T-cell (primary cell): ENCODE measurements at regions not wholly inside any gene's neighbourhood (a gene's known extent, or its start where the extent isn't known, plus 50 kb on each side); places are given as distances from the start of the nearest gene placed in this dataset.

Experiments used
- ATAC-seq, 4 experiments: fragments of 200-7000 bp in 3 of 4; fragments of 150-1000 bp in 1 of 4; cut with Tn5 transposase; replicated peaks in 1 of 4; 1 replicate in 3 of 4; 2 replicates in 1 of 4; pipeline ENCODE4 v1.10.0; 2021; ENCODE audit warnings: moderate library complexity in 3 of 4, mild to moderate bottlenecking in 2 of 4, moderate number of reproducible peaks in 1 of 4
- CTCF ChIA-PET, 2 donors: fragments of 300-600 bp; sonication (Branson Sonifier 250); formaldehyde crosslinking; loops; one replicate each; lab custom pipeline; 2022; ENCODE audit warnings: antibody characterized with exemption in 2 of 2; lab: Charles Lee
- POLR2A ChIA-PET, 2 donors: fragments of 300-600 bp; sonication (Branson Sonifier 250); formaldehyde crosslinking; loops; one replicate each; lab custom pipeline; 2022; ENCODE audit warnings: antibody characterized with exemption in 2 of 2; lab: Charles Lee
- DNase-seq, 35 experiments: peaks; one replicate each; pipeline versions ENCODE4 v3.0.0 to v3.0.0-alpha.2; 2013 to 2023
- H3K27ac ChIP-seq: one replicate; pipeline ENCODE4 v1.5.1; 2013; ENCODE audit warnings: low read length
- H3K27me3 ChIP-seq, 2 experiments: replicated peaks in 1 of 2; 1 replicate in 1 of 2; 2 replicates in 1 of 2; pipeline versions ENCODE4 v1.6.1 to v1.7.0; 2013; ENCODE audit warnings: low read length in 1 of 2, mixed read lengths in 1 of 2; ENCODE audit not compliant: control insufficient read depth in 2 of 2, insufficient read depth in 2 of 2; ENCODE audit errors: extremely low read depth in 1 of 2
- H3K36me3 ChIP-seq, 2 donors: 1 replicate in 1 of 2; 2 replicates in 1 of 2; pipeline versions ENCODE4 v1.6.1 to v1.7.0; 2013; ENCODE audit warnings: low read length in 1 of 2; ENCODE audit not compliant: control insufficient read depth in 2 of 2, insufficient read depth in 1 of 2; ENCODE audit errors: extremely low read depth in 1 of 2
- H3K4me1 ChIP-seq, 2 experiments: 1 replicate in 1 of 2; 2 replicates in 1 of 2; pipeline versions ENCODE4 v1.6.1 to v1.7.0; 2013; ENCODE audit warnings: low read length in 2 of 2, mixed read lengths in 1 of 2; ENCODE audit not compliant: insufficient read depth in 2 of 2, control insufficient read depth in 1 of 2; ENCODE audit errors: extremely low read depth in 1 of 2
- H3K4me3 ChIP-seq, 2 donors: 1 replicate in 1 of 2; 2 replicates in 1 of 2; pipeline versions ENCODE4 v1.5.1 to v1.7.0; 2013; ENCODE audit warnings: mild to moderate bottlenecking in 2 of 2, low read length in 1 of 2, moderate library complexity in 1 of 2; ENCODE audit not compliant: control insufficient read depth in 1 of 2; ENCODE audit errors: extremely low read depth in 1 of 2
- H3K9me3 ChIP-seq: 2 replicates; pipeline ENCODE4 v1.7.0; 2013
- H3K27ac Mint-ChIP-seq, 2 donors: one replicate each; pipeline ENCODE4 v1.8.0; 2020 to 2021; ENCODE audit warnings: mild to moderate bottlenecking in 2 of 2, mixed read lengths in 2 of 2
- H3K27me3 Mint-ChIP-seq, 2 donors: one replicate each; pipeline ENCODE4 v1.8.0; 2021 to 2022; ENCODE audit warnings: mixed read lengths in 2 of 2
- H3K36me3 Mint-ChIP-seq: one replicate; pipeline ENCODE4 v1.8.0; 2021; ENCODE audit warnings: mixed read lengths
- H3K4me1 Mint-ChIP-seq, 3 donors: one replicate each; pipeline ENCODE4 v1.8.0; 2020 to 2022; ENCODE audit warnings: mixed read lengths in 3 of 3, mild to moderate bottlenecking in 1 of 3
- H3K4me3 Mint-ChIP-seq, 3 donors: one replicate each; pipeline ENCODE4 v1.8.0; 2020 to 2022; ENCODE audit warnings: mild to moderate bottlenecking in 3 of 3, mixed read lengths in 3 of 3, moderate library complexity in 3 of 3
- H3K9me3 Mint-ChIP-seq, 3 donors: one replicate each; pipeline ENCODE4 v1.8.0; 2020 to 2022; ENCODE audit warnings: mixed read lengths in 3 of 3
- WGBS: methylation state at CpG from one replicate; pipeline ENCODE4 v1.1.5; 2013; ENCODE audit warnings: missing lambda C conversion rate; ENCODE audit not compliant: insufficient coverage; 5-methylcytosine and 5-hydroxymethylcytosine counted together

GRCh38 chr5:144028636-144029035, 141.8 kb downstream of the YIPF5 start:
- Mint-ChIP-seq H3K36me3 (no peaks in the 10 kb centered on the region), H3K4me1 (no peaks in the 10 kb centered on the region), H3K27ac (no peak overlapping the region), H3K9me3 (no peaks in the 10 kb centered on the region), H3K27me3 (peaks cover 3 to 6% of the 10 kb centered on the region in 2 donors), H3K4me3 (no peak overlapping the region)
- DNase-seq = no peak
- Histone ChIP-seq H3K27ac (no peak overlapping the region), H3K9me3 (no peaks in the 10 kb centered on the region), H3K36me3 (no peaks in the 10 kb centered on the region), H3K4me3 (no peak overlapping the region), H3K4me1 (no peaks in the 10 kb centered on the region), H3K27me3 (peaks cover 0 to 2% of the 10 kb centered on the region in 2 experiments)
- ChIA-PET POLR2A (no interaction called here), CTCF (no interaction called here)
- no peak for ATAC-seq
- no CpG with 5 or more reads among the region's 2 CpGs for WGBS

DNA sequence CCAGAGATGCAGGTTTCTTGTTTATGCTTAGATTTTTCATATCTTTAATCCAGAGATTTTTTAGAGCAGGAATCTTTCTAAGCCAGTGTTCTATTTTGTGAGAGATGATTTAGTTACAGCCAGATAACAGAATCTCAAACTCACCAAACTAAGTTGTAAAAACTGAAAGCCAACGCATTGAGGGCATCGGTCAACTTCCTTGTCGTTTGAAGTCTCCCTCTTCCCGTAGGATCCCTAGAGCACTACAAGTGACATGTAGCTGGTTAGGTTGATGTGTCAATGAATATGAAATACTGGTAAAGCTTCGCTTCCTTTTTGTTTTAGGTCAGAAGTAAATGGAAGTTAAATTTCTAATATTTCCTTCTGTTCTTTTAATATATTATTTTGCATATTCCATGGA, 139.6 kb downstream of the YIPF5 start:
- H3K4me3 Mint-ChIP-seq = no peak overlapping the region
- H3K9me3 Mint-ChIP-seq = no peaks in the 10 kb centered on the region
- no peaks in the 10 kb centered on the region for H3K36me3 ChIP-seq
- no peaks in the 10 kb centered on the region for H3K4me1 ChIP-seq
- no peak overlapping the region for H3K27ac Mint-ChIP-seq
- H3K27ac ChIP-seq = no peak overlapping the region
- WGBS = no CpG with 5 or more reads among the region's 5 CpGs
- no peaks in the 10 kb centered on the region for H3K9me3 ChIP-seq
- no peak for DNase-seq
- ChIA-PET CTCF (no interaction called here), POLR2A (no interaction called here)
- no peaks in the 10 kb centered on the region for H3K4me1 Mint-ChIP-seq
- peaks cover 0 to 2% of the 10 kb centered on the region in 2 experiments for H3K27me3 ChIP-seq
- no peaks in the 10 kb centered on the region for H3K36me3 Mint-ChIP-seq
- peaks cover 7 to 14% of the 10 kb centered on the region in 2 donors for H3K27me3 Mint-ChIP-seq
- no peak overlapping the region for H3K4me3 ChIP-seq
- ATAC-seq = no peak

DNA sequence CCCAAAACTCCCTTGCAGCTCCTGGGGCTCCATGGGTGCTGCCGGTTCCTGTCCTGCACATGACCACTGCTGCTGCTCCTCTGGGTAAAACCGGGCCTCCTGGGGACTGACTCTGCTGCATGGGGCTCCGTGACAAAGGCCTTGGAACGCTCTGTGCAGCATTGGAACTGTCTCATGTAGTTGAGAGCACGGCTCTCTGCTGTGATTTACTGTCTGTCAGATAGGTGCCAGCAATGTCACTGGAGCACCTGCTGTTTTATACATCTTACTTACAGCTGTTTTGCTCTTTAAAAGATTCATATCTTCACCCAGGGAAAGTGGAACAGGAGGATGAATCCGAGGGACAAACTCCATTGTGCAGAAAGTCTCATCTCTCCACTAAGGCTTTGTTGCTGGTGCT, 138.1 kb downstream of the YIPF5 start:
- DNase-seq (no peak), ATAC-seq (no peak)
- Histone ChIP-seq H3K27ac (no peak overlapping the region), H3K36me3 (no peaks in the 10 kb centered on the region), H3K4me1 (no peaks in the 10 kb centered on the region), H3K9me3 (no peaks in the 10 kb centered on the region), H3K4me3 (no peak overlapping the region), H3K27me3 (peaks cover 0 to 2% of the 10 kb centered on the region in 2 experiments)
- ChIA-PET CTCF (no interaction called here), POLR2A (no interaction called here)
- H3K27ac Mint-ChIP-seq = no peak overlapping the region
- H3K36me3 Mint-ChIP-seq = no peaks in the 10 kb centered on the region
- no peaks in the 10 kb centered on the region for H3K9me3 Mint-ChIP-seq
- no peaks in the 10 kb centered on the region for H3K4me1 Mint-ChIP-seq
- H3K27me3 Mint-ChIP-seq = peaks cover 11 to 14% of the 10 kb centered on the region in 2 donors
- 55% methylated on average over 5 of the region's 6 CpGs for WGBS
- no peak overlapping the region for H3K4me3 Mint-ChIP-seq

GRCh38 chr5:144033486-144033885, 137.0 kb downstream of the YIPF5 start:
- Mint-ChIP-seq H3K27ac (no peak overlapping the region), H3K4me3 (no peak overlapping the region), H3K27me3 (peaks cover 11 to 12% of the 10 kb centered on the region in 2 donors), H3K36me3 (no peaks in the 10 kb centered on the region), H3K4me1 (no peaks in the 10 kb centered on the region), H3K9me3 (no peaks in the 10 kb centered on the region)
- H3K27ac ChIP-seq = no peak overlapping the region
- H3K27me3 ChIP-seq = peaks cover 0 to 2% of the 10 kb centered on the region in 2 experiments
- ChIA-PET CTCF (interaction anchor here in 1 of 2 donors (0.6 kb wide), 1 partner anchor 124 kb away, joined by 3 read pairs; no protein-coding TSS in a partner anchor), POLR2A (no interaction called here)
- ATAC-seq = no peak
- H3K4me1 ChIP-seq = no peaks in the 10 kb centered on the region
- H3K36me3 ChIP-seq = no peaks in the 10 kb centered on the region
- H3K9me3 ChIP-seq = no peaks in the 10 kb centered on the region
- DNase-seq = no peak
- H3K4me3 ChIP-seq = no peak overlapping the region
- no CpG with 5 or more reads among the region's 3 CpGs for WGBS

- no peaks in the 10 kb centered on the region for H3K36me3 Mint-ChIP-seq
- DNase-seq (no peak), ATAC-seq (no peak)
- Histone ChIP-seq H3K27me3 (no peaks in the 10 kb centered on the region), H3K27ac (no peak overlapping the region), H3K4me1 (no peaks in the 10 kb centered on the region), H3K9me3 (no peaks in the 10 kb centered on the region), H3K4me3 (no peak overlapping the region), H3K36me3 (no peaks in the 10 kb centered on the region)
- POLR2A ChIA-PET = no interaction called here
- no peaks in the 10 kb centered on the region for H3K4me1 Mint-ChIP-seq
- H3K27ac Mint-ChIP-seq = no peak overlapping the region
- no peak overlapping the region for H3K4me3 Mint-ChIP-seq
- CTCF ChIA-PET = no interaction called here
- no peaks in the 10 kb centered on the region for H3K9me3 Mint-ChIP-seq
- 89% methylated on average over 2 of the region's 4 CpGs for WGBS
- peaks cover 8 to 11% of the 10 kb centered on the region in 2 donors for H3K27me3 Mint-ChIP-seq
These were observed 135.3 kb downstream of the YIPF5 start for GRCh38 chr5:144035046-144035740.

DNA sequence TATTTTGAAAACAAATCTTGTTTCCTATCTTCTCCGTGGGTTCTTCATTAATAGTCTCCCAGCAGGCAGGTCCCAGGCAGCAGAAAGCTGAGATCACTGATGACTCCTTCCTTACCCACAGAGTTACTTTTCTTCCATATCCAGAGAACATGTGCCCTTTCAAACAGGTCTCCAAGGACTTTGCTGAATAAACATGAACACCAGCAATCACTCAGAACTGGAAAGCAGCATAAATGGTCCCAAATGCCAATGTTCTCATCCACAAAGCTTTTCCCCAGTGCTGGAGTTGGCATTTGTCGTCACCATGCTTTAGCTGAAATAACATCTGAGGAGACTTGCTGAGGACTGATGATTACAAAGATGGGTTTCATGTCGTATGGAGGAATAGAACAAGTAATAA, 134.0 kb downstream of the YIPF5 start:
- CTCF ChIA-PET = no interaction called here
- no peak overlapping the region for H3K27ac Mint-ChIP-seq
- no peak for DNase-seq
- Histone ChIP-seq H3K27ac (no peak overlapping the region), H3K4me1 (no peaks in the 10 kb centered on the region), H3K36me3 (no peaks in the 10 kb centered on the region), H3K4me3 (no peak overlapping the region), H3K27me3 (no peaks in the 10 kb centered on the region), H3K9me3 (no peaks in the 10 kb centered on the region)
- no peak overlapping the region for H3K4me3 Mint-ChIP-seq
- no peaks in the 10 kb centered on the region for H3K9me3 Mint-ChIP-seq
- H3K4me1 Mint-ChIP-seq = no peaks in the 10 kb centered on the region
- POLR2A ChIA-PET = no interaction called here
- ATAC-seq = no peak
- H3K27me3 Mint-ChIP-seq = peaks cover 8% of the 10 kb centered on the region in 2 donors
- no peaks in the 10 kb centered on the region for H3K36me3 Mint-ChIP-seq
- WGBS = 60% methylated on average over 1 of the region's 3 CpGs
